Stimulated activated naive CD8-positive, alpha-beta T cell treated with anti-CD3 and anti-CD28 coated beads, Interleukin-15, amount 100 ng/mL, for 72 hours (primary cell): ENCODE measurements at regions not wholly inside any gene's neighbourhood (a gene's known extent, or its start where the extent isn't known, plus 50 kb on each side); places are given as distances from the start of the nearest gene placed in this dataset.
"Not testable (repeated sequence)": the region's sequence is repeated elsewhere in the genome, so short reads cannot be mapped to it uniquely, and the experiment has no call there.

ENCODE experiments used
- ATAC-seq: fragments of 150-1000 bp; cut with Tn5 transposase; 2 replicates; pipeline ENCODE4 v1.10.0; 2021; ENCODE audit warnings: mild to moderate bottlenecking, moderate library complexity
- DNase-seq, 2 donors: peaks; one replicate each; pipeline ENCODE4 v3.0.0; 2021 to 2022
- H3K27ac Mint-ChIP-seq, 2 donors: one replicate each; pipeline ENCODE4 v1.8.0; 2022; ENCODE audit warnings: mild to moderate bottlenecking in 2 of 2, mixed read lengths in 2 of 2, moderate library complexity in 2 of 2
- H3K27me3 Mint-ChIP-seq: one replicate; pipeline ENCODE4 v1.8.0; 2022; ENCODE audit warnings: mixed read lengths
- H3K4me1 Mint-ChIP-seq: one replicate; pipeline ENCODE4 v1.8.0; 2022; ENCODE audit warnings: mild to moderate bottlenecking, mixed read lengths
- H3K4me3 Mint-ChIP-seq, 2 donors: one replicate each; pipeline ENCODE4 v1.8.0; 2022; ENCODE audit warnings: mild to moderate bottlenecking in 2 of 2, mixed read lengths in 2 of 2, moderate library complexity in 1 of 2
- H3K9me3 Mint-ChIP-seq, 2 donors: one replicate each; pipeline ENCODE4 v1.8.0; 2022; ENCODE audit warnings: mixed read lengths in 2 of 2

GRCh38 chr5:126251024-126251423 lies 172.2 kb upstream of the GRAMD2B start:
- H3K27me3 Mint-ChIP-seq = no peaks in the 10 kb centered on the region

GRCh38 chr5:126253406-126253805 lies 169.8 kb upstream of the GRAMD2B start:
- Mint-ChIP-seq H3K4me3 (no peak overlapping the region), H3K9me3 (peaks cover 8 to 15% of the 10 kb centered on the region in 2 donors), H3K27ac (no peak overlapping the region), H3K27me3 (peaks cover 7% of the 10 kb centered on the region), H3K4me1 (no peaks in the 10 kb centered on the region)
- DNase-seq (no peak), ATAC-seq (no peak)

More at GRCh38 chr5:126251024-126251423, 172.2 kb upstream of the GRAMD2B start:
- Mint-ChIP-seq H3K27ac (no peak overlapping the region), H3K9me3 (peaks cover 7 to 9% of the 10 kb centered on the region in 2 donors), H3K4me1 (no peaks in the 10 kb centered on the region), H3K4me3 (no peak overlapping the region)
- no peak for DNase-seq
- no peak for ATAC-seq

GRCh38 chr5:126263591-126264184 lies 159.5 kb upstream of the GRAMD2B start:
- DNase-seq (no peak), ATAC-seq (no peak)
- H3K27me3 Mint-ChIP-seq = no peaks in the 10 kb centered on the region
- no peaks in the 10 kb centered on the region for H3K4me1 Mint-ChIP-seq
- H3K9me3 Mint-ChIP-seq = peaks cover 0 to 8% of the 10 kb centered on the region in 2 donors
- no peak overlapping the region for H3K4me3 Mint-ChIP-seq
- no peak overlapping the region for H3K27ac Mint-ChIP-seq

DNA sequence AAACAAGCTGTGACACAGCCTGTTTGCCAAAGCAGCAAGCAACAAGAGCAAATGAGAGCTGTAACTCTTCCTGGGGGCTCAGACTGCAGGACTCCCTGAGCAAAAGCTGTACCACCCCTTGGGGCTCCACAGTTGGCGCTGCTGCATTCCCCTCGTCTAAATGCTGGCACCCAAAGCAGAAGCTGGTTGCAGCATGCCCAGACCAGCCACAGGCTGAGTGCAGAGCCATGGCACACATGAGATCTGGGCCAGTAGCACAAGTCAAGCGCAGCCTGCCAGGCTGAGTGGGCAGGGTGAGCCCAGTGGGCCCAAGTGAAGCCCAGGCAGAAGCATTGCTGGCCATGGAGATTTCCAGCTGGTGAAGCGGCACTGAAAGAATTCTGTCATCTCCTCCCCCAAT lies 157.3 kb upstream of the GRAMD2B start:
- no peak overlapping the region for H3K27ac Mint-ChIP-seq
- DNase-seq (no peak), ATAC-seq (peak; percentile 31)
- H3K27me3 Mint-ChIP-seq = no peaks in the 10 kb centered on the region
- H3K4me3 Mint-ChIP-seq = no peak overlapping the region
- H3K9me3 Mint-ChIP-seq = no peaks in the 10 kb centered on the region
- H3K4me1 Mint-ChIP-seq = no peaks in the 10 kb centered on the region

GRCh38 chr5:126267438-126267837 lies 155.8 kb upstream of the GRAMD2B start:
- Mint-ChIP-seq H3K4me3 (no peak overlapping the region), H3K9me3 (no peaks in the 10 kb centered on the region), H3K27me3 (no peaks in the 10 kb centered on the region), H3K27ac (no peak overlapping the region), H3K4me1 (no peaks in the 10 kb centered on the region)
- no peak for DNase-seq
- no peak for ATAC-seq

GRCh38 chr5:126268697-126269315 lies 154.4 kb upstream of the GRAMD2B start:
- Mint-ChIP-seq H3K4me1 (no peaks in the 10 kb centered on the region), H3K27ac (no peak overlapping the region), H3K4me3 (no peak overlapping the region), H3K9me3 (no peaks in the 10 kb centered on the region), H3K27me3 (no peaks in the 10 kb centered on the region)
- DNase-seq (no peak), ATAC-seq (no peak)

DNA sequence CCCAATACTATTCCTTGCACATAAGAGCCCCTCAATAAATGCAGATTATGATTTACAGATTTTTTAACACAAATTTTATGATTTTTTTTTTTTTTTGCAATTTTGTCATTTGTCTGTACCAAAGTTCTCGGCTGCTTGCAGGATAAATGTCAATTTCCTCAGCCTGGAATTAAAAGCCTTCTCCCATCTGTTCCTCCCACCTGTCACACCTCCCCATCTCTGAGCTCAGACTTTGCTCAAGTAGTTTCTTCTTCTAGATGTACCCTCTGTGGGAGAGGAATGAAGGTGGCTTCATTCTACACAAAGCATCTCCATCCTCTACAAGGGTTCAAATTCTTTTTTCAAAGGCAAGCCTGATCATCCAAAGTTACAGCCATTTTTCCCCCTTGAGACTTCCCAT lies 153.7 kb upstream of the GRAMD2B start:
- ATAC-seq = no peak
- Mint-ChIP-seq H3K4me3 (no peak overlapping the region), H3K9me3 (no peaks in the 10 kb centered on the region), H3K4me1 (no peaks in the 10 kb centered on the region), H3K27ac (no peak overlapping the region), H3K27me3 (no peaks in the 10 kb centered on the region)
- DNase-seq = no peak

DNA sequence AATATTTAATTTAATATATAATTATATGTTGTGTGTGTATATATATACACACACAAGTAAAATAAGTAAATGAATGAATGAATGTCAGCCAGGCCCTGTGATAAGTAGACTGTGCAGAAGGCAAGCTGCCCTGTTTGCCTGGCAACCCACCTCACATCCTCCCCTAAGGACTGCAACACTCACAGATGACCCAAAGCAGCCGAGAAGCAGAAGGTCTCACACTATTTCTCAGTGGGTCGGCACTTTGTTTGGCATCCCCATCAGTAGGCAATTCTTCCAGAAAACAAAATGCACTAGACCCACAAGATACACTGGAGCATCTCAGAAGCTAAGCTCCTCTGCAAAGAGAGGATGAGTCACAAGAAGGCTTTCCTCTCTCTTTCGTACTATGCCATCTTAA lies 152.1 kb upstream of the GRAMD2B start:
- H3K4me1 Mint-ChIP-seq = no peaks in the 10 kb centered on the region
- no peak for DNase-seq
- H3K27me3 Mint-ChIP-seq = no peaks in the 10 kb centered on the region
- no peak overlapping the region for H3K4me3 Mint-ChIP-seq
- H3K9me3 Mint-ChIP-seq = no peaks in the 10 kb centered on the region
- ATAC-seq = no peak
- H3K27ac Mint-ChIP-seq = no peak overlapping the region

DNA sequence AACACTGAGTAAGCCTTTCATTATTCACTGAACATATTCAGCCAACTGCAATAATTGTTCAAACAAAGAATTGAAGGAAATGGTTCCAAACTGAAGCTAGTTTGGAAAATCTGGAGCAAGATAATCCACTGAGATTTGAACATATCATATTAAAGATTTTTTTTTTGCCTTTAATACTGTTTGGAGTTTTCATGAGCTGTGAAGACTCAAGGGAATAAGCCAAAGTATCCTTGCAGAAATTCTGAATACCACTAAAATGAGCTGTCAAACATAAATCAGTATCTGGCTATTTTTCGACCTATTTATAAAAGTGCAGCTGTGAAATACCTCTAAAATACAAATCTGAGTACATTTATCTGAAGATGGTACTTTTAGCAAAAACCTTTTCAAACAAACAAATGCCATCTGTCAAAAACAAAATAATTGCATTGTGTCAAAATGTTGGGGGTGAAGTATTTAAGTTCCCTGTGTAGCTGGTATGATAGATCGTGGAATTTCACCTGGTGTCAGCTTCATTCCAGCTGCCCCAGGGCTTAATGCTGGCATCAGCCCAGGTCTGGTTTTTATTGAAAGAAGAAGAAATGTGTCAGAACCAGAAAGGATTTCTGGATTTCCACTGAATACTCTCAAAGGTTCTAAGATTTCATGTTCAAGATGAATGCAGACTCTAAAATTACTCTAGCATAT lies 149.0 kb upstream of the GRAMD2B start:
- DNase-seq (no peak), ATAC-seq (no peak)
- Mint-ChIP-seq H3K27me3 (no peaks in the 10 kb centered on the region), H3K4me1 (no peaks in the 10 kb centered on the region), H3K9me3 (no peaks in the 10 kb centered on the region), H3K4me3 (no peak overlapping the region), H3K27ac (no peak overlapping the region)

GRCh38 chr5:126274763-126275125 lies 148.5 kb upstream of the GRAMD2B start:
- DNase-seq (no peak), ATAC-seq (no peak)
- H3K9me3 Mint-ChIP-seq = no peaks in the 10 kb centered on the region
- H3K27ac Mint-ChIP-seq = no peak overlapping the region
- no peak overlapping the region for H3K4me3 Mint-ChIP-seq
- H3K27me3 Mint-ChIP-seq = no peaks in the 10 kb centered on the region
- H3K4me1 Mint-ChIP-seq = no peaks in the 10 kb centered on the region

GRCh38 chr5:126277762-126278161 lies 145.4 kb upstream of the GRAMD2B start:
- Mint-ChIP-seq H3K27me3 (no peaks in the 10 kb centered on the region), H3K27ac (no peak overlapping the region), H3K4me1 (no peaks in the 10 kb centered on the region), H3K9me3 (no peaks in the 10 kb centered on the region), H3K4me3 (no peak overlapping the region)
- no peak for ATAC-seq
- DNase-seq = no peak

DNA sequence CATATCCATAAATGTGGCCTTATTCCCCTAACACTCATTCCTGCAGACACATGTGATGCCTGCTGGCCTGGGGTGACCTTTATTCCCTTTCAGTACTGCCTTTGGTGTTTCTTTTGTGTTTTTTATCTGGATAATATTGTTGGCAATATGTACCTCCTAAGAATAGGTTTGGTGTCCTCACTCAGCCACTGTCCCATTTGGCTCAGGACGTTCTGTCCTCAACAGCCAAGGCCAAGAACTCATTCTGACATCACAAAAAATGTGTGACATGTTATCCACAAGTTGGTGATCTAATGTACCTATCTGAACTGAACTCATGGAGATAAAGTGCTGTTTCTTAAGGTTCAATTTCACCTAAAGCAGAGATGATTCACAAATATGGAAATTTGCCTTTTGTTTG lies 142.9 kb upstream of the GRAMD2B start:
- ATAC-seq (no peak), DNase-seq (no peak)
- Mint-ChIP-seq H3K4me3 (no peak overlapping the region), H3K9me3 (no peaks in the 10 kb centered on the region), H3K27me3 (no peaks in the 10 kb centered on the region), H3K27ac (no peak overlapping the region), H3K4me1 (no peaks in the 10 kb centered on the region)

DNA sequence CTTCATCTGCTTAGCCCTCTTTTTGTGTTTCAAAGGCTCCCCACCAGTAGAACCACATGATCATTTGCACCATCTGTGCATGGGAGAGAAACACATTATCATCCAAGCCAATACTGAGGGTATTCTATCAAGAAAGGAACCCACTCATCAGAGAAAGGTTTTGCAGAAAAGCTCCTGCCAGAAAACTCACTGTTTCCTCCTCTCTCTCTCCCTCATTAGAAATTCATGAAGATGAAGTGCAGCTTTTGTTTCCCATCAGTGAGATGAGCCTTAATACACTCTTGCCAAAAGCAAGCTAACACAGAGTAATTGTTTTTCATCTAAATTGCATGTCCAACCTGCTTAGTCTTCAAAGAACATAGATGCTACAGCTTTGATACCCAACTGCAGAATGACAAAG lies 142.4 kb upstream of the GRAMD2B start:
- DNase-seq (no peak), ATAC-seq (no peak)
- no peaks in the 10 kb centered on the region for H3K9me3 Mint-ChIP-seq
- H3K4me1 Mint-ChIP-seq = no peaks in the 10 kb centered on the region
- no peak overlapping the region for H3K4me3 Mint-ChIP-seq
- H3K27me3 Mint-ChIP-seq = no peaks in the 10 kb centered on the region
- H3K27ac Mint-ChIP-seq = no peak overlapping the region

DNA sequence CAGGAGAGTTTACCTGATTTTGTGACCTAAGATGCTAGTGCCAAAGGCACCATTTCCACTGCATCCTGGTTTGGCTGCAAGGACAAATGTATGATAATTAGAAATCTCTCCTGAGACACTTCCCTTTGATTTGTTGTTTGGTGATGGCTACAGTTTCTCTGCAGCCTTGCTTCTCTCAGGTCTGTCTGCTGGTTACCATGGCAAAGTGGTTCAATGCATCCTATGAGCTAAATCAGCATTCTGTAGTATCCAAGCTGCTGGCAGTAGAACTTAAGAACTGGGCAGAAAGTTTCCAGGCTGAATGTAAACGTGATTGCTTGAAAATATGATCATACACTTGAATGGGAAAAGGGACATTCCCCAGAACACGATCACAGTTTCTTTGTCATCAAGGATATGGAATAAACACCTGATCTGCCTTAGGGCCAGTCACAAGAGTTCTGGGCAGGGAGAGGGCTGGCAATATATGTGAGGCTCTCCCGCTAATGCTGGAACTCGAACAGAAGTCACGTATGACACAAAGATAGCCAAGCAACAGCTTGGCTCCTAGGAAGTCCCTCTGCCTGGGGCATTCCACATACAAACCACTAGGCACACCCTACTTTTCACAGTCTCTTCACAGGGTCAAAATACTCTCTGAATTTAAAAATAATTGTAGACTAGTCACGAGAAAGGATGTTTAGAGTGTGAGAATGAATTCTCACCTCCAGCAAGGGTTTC lies 138.1 kb upstream of the GRAMD2B start:
- no peaks in the 10 kb centered on the region for H3K9me3 Mint-ChIP-seq
- H3K4me3 Mint-ChIP-seq = no peak overlapping the region
- H3K27me3 Mint-ChIP-seq = no peaks in the 10 kb centered on the region
- H3K27ac Mint-ChIP-seq = no peak overlapping the region
- ATAC-seq (no peak), DNase-seq (no peak)
- no peaks in the 10 kb centered on the region for H3K4me1 Mint-ChIP-seq

GRCh38 chr5:126296121-126296520 lies 127.1 kb upstream of the GRAMD2B start:
- not testable (repeated sequence) for H3K9me3 Mint-ChIP-seq, H3K27ac Mint-ChIP-seq, H3K4me1 Mint-ChIP-seq, H3K27me3 Mint-ChIP-seq, DNase-seq, H3K4me3 Mint-ChIP-seq, ATAC-seq

- ATAC-seq (no peak), DNase-seq (no peak)
- Mint-ChIP-seq H3K4me1 (no peaks in the 10 kb centered on the region), H3K4me3 (no peak overlapping the region), H3K27ac (no peak overlapping the region), H3K27me3 (peaks cover 11% of the 10 kb centered on the region), H3K9me3 (peaks cover 0 to 11% of the 10 kb centered on the region in 2 donors)
These were observed 122.9 kb upstream of the GRAMD2B start for GRCh38 chr5:126300293-126300692.
